ENCODE measurements at regions not wholly inside any gene's neighbourhood (a gene's known extent, or its start where the extent isn't known, plus 50 kb on each side); places are given as distances from the start of the nearest gene placed in this dataset.

GRCh38 chr1:60581455-60582220, 500.7 kb upstream of the NFIA start:
- Histone ChIP-seq H3K4me1 (ENCODE audit: insufficient read depth, low read length, poor library complexity, severe bottlenecking) (no peaks in the 10 kb centered on the region), H3K79me2 (ENCODE audit: insufficient read depth, low read depth, low read length) (no peaks in the 10 kb centered on the region), H2AFZ (ENCODE audit: low read length) (no peak overlapping the region), H3K27ac (ENCODE audit: low read depth, low read length, poor library complexity, severe bottlenecking) (no peak overlapping the region), H3K9me3 (ENCODE audit: low read length) (no peaks in the 10 kb centered on the region), H3K9me2 (ENCODE audit: insufficient read depth, low read length) (no peaks in the 10 kb centered on the region), H4K20me1 (ENCODE audit: insufficient read depth, low read length) (no peaks in the 10 kb centered on the region), H3K36me3 (ENCODE audit: insufficient read depth, low read length) (no peaks in the 10 kb centered on the region), H3K4me3 (ENCODE audit: low read depth, low read length, poor library complexity, severe bottlenecking) (no peak overlapping the region), H3K4me2 (ENCODE audit: low read length) (no peak overlapping the region)
- DNase-seq (ENCODE audit: low spot score) = no peak
- POLR2A ChIA-PET = interaction anchor here (1.4 kb wide), 1 partner anchor 285 kb away, joined by 3 read pairs; no protein-coding TSS in a partner anchor
- intact Hi-C loops (cut with micrococcal nuclease; ENCODE audit: unreplicated experiment) = no loop called here
- CTCF ChIA-PET (ENCODE audit: unreplicated experiment) = no interaction called here
- no peak for TF ChIP-seq EZH2phosphoT487 (IDR thresholded peaks at IDR 0.05; ENCODE audit: borderline replicate concordance, low read depth, low read length)
- no peak for TF ChIP-seq CTCF (conservative IDR thresholded peaks at IDR 0.05; ENCODE audit: low read length)
- no TSS peak for BruUV-seq (replicated peaks)

GRCh38 chr1:60577029-60577428, 503.5 kb upstream of the C1orf87 start:
- H3K27ac ChIP-seq (ENCODE audit: low read depth, low read length, poor library complexity, severe bottlenecking) = no peak overlapping the region
- no peak for DNase-seq (ENCODE audit: low spot score)
- no peaks in the 10 kb centered on the region for H3K79me2 ChIP-seq (ENCODE audit: insufficient read depth, low read depth, low read length)
- no peaks in the 10 kb centered on the region for H3K9me2 ChIP-seq (ENCODE audit: insufficient read depth, low read length)
- CTCF ChIA-PET (ENCODE audit: unreplicated experiment) = no interaction called here
- H3K9me3 ChIP-seq (ENCODE audit: low read length) = no peaks in the 10 kb centered on the region
- BruUV-seq (replicated peaks) = no TSS peak
- intact Hi-C loops (cut with micrococcal nuclease; ENCODE audit: unreplicated experiment) = no loop called here
- H2AFZ ChIP-seq (ENCODE audit: low read length) = no peak overlapping the region
- H3K4me1 ChIP-seq (ENCODE audit: insufficient read depth, low read length, poor library complexity, severe bottlenecking) = no peaks in the 10 kb centered on the region
- H3K36me3 ChIP-seq (ENCODE audit: insufficient read depth, low read length) = no peaks in the 10 kb centered on the region
- H4K20me1 ChIP-seq (ENCODE audit: insufficient read depth, low read length) = no peaks in the 10 kb centered on the region
- H3K4me3 ChIP-seq (ENCODE audit: low read depth, low read length, poor library complexity, severe bottlenecking) = no peak overlapping the region
- no peak overlapping the region for H3K4me2 ChIP-seq (ENCODE audit: low read length)
- POLR2A ChIA-PET = interaction anchor here (1.5 kb wide), 1 partner anchor 11 kb away, joined by 3 read pairs; no protein-coding TSS in a partner anchor
- no peak for TF ChIP-seq CTCF (conservative IDR thresholded peaks at IDR 0.05; ENCODE audit: low read length)
- no peak for TF ChIP-seq EZH2phosphoT487 (IDR thresholded peaks at IDR 0.05; ENCODE audit: borderline replicate concordance, low read depth, low read length)

DNA sequence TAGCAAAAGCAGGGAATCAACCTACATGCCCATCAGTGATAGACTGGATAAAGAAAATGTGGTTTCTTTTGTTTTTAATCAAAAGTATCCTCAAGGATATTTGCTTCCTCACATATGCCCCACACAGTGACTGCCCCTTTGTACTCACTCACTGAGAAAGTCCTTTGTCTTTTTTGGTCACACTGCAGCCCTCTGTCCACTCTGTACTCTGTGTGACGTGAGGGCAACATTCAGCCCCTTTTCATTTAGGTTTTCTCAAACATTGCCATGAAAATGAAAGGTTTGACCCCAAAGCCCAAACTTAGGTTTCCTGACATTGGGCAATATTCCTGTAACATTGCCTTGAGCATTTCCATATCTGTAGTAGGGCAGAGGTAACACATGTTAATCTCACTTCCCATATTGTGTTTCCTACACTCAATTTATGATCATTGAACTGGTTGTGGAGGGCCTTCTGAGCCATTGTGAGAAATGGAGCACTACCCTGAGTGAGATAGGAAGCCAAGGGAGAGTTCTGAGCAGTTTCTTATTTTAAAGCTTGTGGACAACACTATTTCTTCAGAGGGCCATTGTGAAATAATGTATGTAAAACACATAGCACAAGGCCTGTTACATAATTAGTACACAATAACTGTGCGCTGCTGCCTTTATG, 501.9 kb upstream of the C1orf87 start:
- POLR2A ChIA-PET = no interaction called here
- H3K4me2 ChIP-seq (ENCODE audit: low read length) = no peak overlapping the region
- TF ChIP-seq CTCF (conservative IDR thresholded peaks at IDR 0.05; ENCODE audit: low read length) (no peak), EZH2phosphoT487 (IDR thresholded peaks at IDR 0.05; ENCODE audit: borderline replicate concordance, low read depth, low read length) (no peak)
- no peaks in the 10 kb centered on the region for H3K79me2 ChIP-seq (ENCODE audit: insufficient read depth, low read depth, low read length)
- no peaks in the 10 kb centered on the region for H3K9me2 ChIP-seq (ENCODE audit: insufficient read depth, low read length)
- no peaks in the 10 kb centered on the region for H4K20me1 ChIP-seq (ENCODE audit: insufficient read depth, low read length)
- no peaks in the 10 kb centered on the region for H3K36me3 ChIP-seq (ENCODE audit: insufficient read depth, low read length)
- intact Hi-C loops (cut with micrococcal nuclease; ENCODE audit: unreplicated experiment) = no loop called here
- H3K9me3 ChIP-seq (ENCODE audit: low read length) = no peaks in the 10 kb centered on the region
- BruUV-seq (replicated peaks) = no TSS peak
- CTCF ChIA-PET (ENCODE audit: unreplicated experiment) = no interaction called here
- no peaks in the 10 kb centered on the region for H3K4me1 ChIP-seq (ENCODE audit: insufficient read depth, low read length, poor library complexity, severe bottlenecking)
- H2AFZ ChIP-seq (ENCODE audit: low read length) = no peak overlapping the region
- no peak overlapping the region for H3K4me3 ChIP-seq (ENCODE audit: low read depth, low read length, poor library complexity, severe bottlenecking)
- DNase-seq (ENCODE audit: low spot score) = no peak
- H3K27ac ChIP-seq (ENCODE audit: low read depth, low read length, poor library complexity, severe bottlenecking) = no peak overlapping the region

Data from OCI-LY7 (cell line).